H9 (cell line): ENCODE measurements at regions not wholly inside any gene's neighbourhood (a gene's known extent, or its start where the extent isn't known, plus 50 kb on each side); places are given as distances from the start of the nearest gene placed in this dataset.

Source experiments
- DNase-seq: peaks from one replicate; pipeline ENCODE4 v3.0.0-alpha.2; 2017
- H2AFZ ChIP-seq: one replicate; pipeline ENCODE4 v1.6.1; 2013; ENCODE audit warnings: mild to moderate bottlenecking, low read length, control low read depth, moderate library complexity
- H2AK5ac ChIP-seq: 2 replicates; pipeline ENCODE4 v1.6.1; 2013; ENCODE audit warnings: low read length, control low read depth, mixed read lengths; ENCODE audit not compliant: insufficient read length
- H2BK120ac ChIP-seq: one replicate; pipeline ENCODE4 v1.6.1; 2013; ENCODE audit warnings: low read depth, mild to moderate bottlenecking, low read length, control low read depth, inconsistent platforms; ENCODE audit not compliant: poor library complexity, severe bottlenecking
- H2BK12ac ChIP-seq: 2 replicates; pipeline ENCODE4 v1.6.1; 2013; ENCODE audit warnings: low read length, control low read depth, mixed read lengths, low read depth; ENCODE audit not compliant: insufficient read length
- H2BK15ac ChIP-seq: 2 replicates; pipeline ENCODE4 v1.6.1; 2013; ENCODE audit warnings: low read depth, low read length, control low read depth
- H2BK20ac ChIP-seq: one replicate; pipeline ENCODE4 v1.6.1; 2013; ENCODE audit warnings: low read depth, mild to moderate bottlenecking, low read length, control low read depth, inconsistent platforms; ENCODE audit not compliant: poor library complexity, severe bottlenecking
- H2BK5ac ChIP-seq: 2 replicates; pipeline ENCODE4 v1.6.1; 2013; ENCODE audit warnings: low read length, control low read depth, mixed read lengths; ENCODE audit not compliant: insufficient read length
- H3K14ac ChIP-seq: 2 replicates; pipeline ENCODE4 v1.6.1; 2013; ENCODE audit warnings: low read length, control low read depth; ENCODE audit not compliant: insufficient read depth
- H3K18ac ChIP-seq: 2 replicates; pipeline ENCODE4 v1.6.1; 2013; ENCODE audit warnings: low read depth, mild to moderate bottlenecking, mixed read lengths, low read length, control low read depth; ENCODE audit not compliant: insufficient read length
- H3K23ac ChIP-seq: 2 replicates; pipeline ENCODE4 v1.6.1; 2013; ENCODE audit warnings: low read length, control low read depth, mixed read lengths, low read depth; ENCODE audit not compliant: insufficient read length
- H3K23me2 ChIP-seq: 2 replicates; pipeline ENCODE4 v1.6.1; 2013; ENCODE audit warnings: low read depth, mild to moderate bottlenecking, mixed read lengths, low read length, control low read depth; ENCODE audit not compliant: insufficient read length, poor library complexity, severe bottlenecking
- H3K27ac ChIP-seq: 2 replicates; pipeline ENCODE4 v1.5.1; 2013; ENCODE audit warnings: low read length, control low read depth, mixed read lengths, low read depth; ENCODE audit not compliant: insufficient read length
- H3K27me3 ChIP-seq: 2 replicates; pipeline ENCODE4 v1.6.1; 2013; ENCODE audit warnings: low read length, control low read depth, inconsistent platforms; ENCODE audit not compliant: insufficient read depth
- H3K4ac ChIP-seq: 2 replicates; pipeline ENCODE4 v1.6.1; 2013; ENCODE audit warnings: low read depth, mild to moderate bottlenecking, control low read depth, inconsistent platforms, low read length, moderate library complexity
- H3K4me1 ChIP-seq: 2 replicates; pipeline ENCODE4 v1.6.1; 2013; ENCODE audit warnings: low read length, control low read depth, inconsistent platforms; ENCODE audit not compliant: insufficient read depth
- H3K4me2 ChIP-seq: 2 replicates; pipeline ENCODE4 v1.6.1; 2013; ENCODE audit warnings: low read length, control low read depth, mixed read lengths; ENCODE audit not compliant: insufficient read length, insufficient read depth
- H3K56ac ChIP-seq: 2 replicates; pipeline ENCODE4 v1.6.1; 2013; ENCODE audit warnings: low read depth, mild to moderate bottlenecking, mixed read lengths, low read length, control low read depth; ENCODE audit not compliant: insufficient read length
- H3K79me1 ChIP-seq: 2 replicates; pipeline ENCODE4 v1.6.1; 2013; ENCODE audit warnings: low read depth, mild to moderate bottlenecking, moderate library complexity, low read length, control low read depth, inconsistent platforms; ENCODE audit not compliant: insufficient read depth, poor library complexity, severe bottlenecking
- H3K79me2 ChIP-seq: 2 replicates; pipeline ENCODE4 v1.6.1; 2013; ENCODE audit warnings: low read length, control low read depth, inconsistent platforms; ENCODE audit not compliant: insufficient read depth
- H3K9ac ChIP-seq: 2 replicates; pipeline ENCODE4 v1.6.1; 2013; ENCODE audit warnings: low read length, control low read depth, mixed read lengths; ENCODE audit not compliant: insufficient read length; ENCODE audit errors: extremely low read depth
- H3K9me3 ChIP-seq: one replicate; pipeline ENCODE4 v1.6.1; 2013; ENCODE audit warnings: low read depth, low read length, inconsistent platforms; ENCODE audit not compliant: control insufficient read depth
- H3T11ph ChIP-seq: one replicate; pipeline ENCODE4 v1.6.1; 2013; ENCODE audit warnings: mild to moderate bottlenecking, low read length, control low read depth, inconsistent platforms
- H4K20me1 ChIP-seq: one replicate; pipeline ENCODE4 v1.6.1; 2013; ENCODE audit not compliant: control insufficient read depth, insufficient read length, insufficient read depth
- H4K5ac ChIP-seq: 2 replicates; pipeline ENCODE4 v1.6.1; 2013; ENCODE audit warnings: low read depth, mild to moderate bottlenecking, mixed read lengths, low read length, control low read depth; ENCODE audit not compliant: insufficient read length
- H4K8ac ChIP-seq: replicated peaks from 2 replicates; pipeline ENCODE4 v1.6.1; 2013; ENCODE audit warnings: low read length, control low read depth, mixed read lengths, low read depth; ENCODE audit not compliant: insufficient read length
- H4K91ac ChIP-seq: 2 replicates; pipeline ENCODE4 v1.6.1; 2013; ENCODE audit warnings: low read depth, mild to moderate bottlenecking, moderate library complexity, mixed read lengths, low read length, control low read depth; ENCODE audit not compliant: insufficient read length
- H3K27ac Mint-ChIP-seq, 3 experiments: 2 replicates in 2 of 3; 3 replicates in 1 of 3; pipeline ENCODE4 v1.8.0; 2020 to 2021; ENCODE audit warnings: mixed read lengths in 3 of 3, mild to moderate bottlenecking in 1 of 3, moderate library complexity in 1 of 3
- H3K27me3 Mint-ChIP-seq: 2 replicates; pipeline ENCODE4 v1.8.0; 2021; ENCODE audit warnings: low read depth, mild to moderate bottlenecking, moderate library complexity, mixed read lengths
- H3K36me3 Mint-ChIP-seq, 3 experiments: 2 replicates in 2 of 3; 3 replicates in 1 of 3; pipeline ENCODE4 v1.8.0; 2020 to 2021; ENCODE audit warnings: low read depth in 3 of 3, mixed read lengths in 3 of 3; ENCODE audit not compliant: insufficient read depth in 1 of 3
- H3K4me1 Mint-ChIP-seq, 2 experiments: 2 replicates each; pipeline ENCODE4 v1.8.0; 2020; ENCODE audit warnings: mixed read lengths in 2 of 2
- H3K4me3 Mint-ChIP-seq, 2 experiments: 2 replicates in 1 of 2; 3 replicates in 1 of 2; pipeline ENCODE4 v1.8.0; 2020 to 2021; ENCODE audit warnings: mild to moderate bottlenecking in 2 of 2, mixed read lengths in 2 of 2, moderate library complexity in 1 of 2
- H3K9me3 Mint-ChIP-seq, 2 experiments: 2 replicates in 1 of 2; 3 replicates in 1 of 2; pipeline ENCODE4 v1.8.0; 2020; ENCODE audit warnings: mild to moderate bottlenecking in 2 of 2, mixed read lengths in 2 of 2, moderate library complexity in 1 of 2
- WGBS: extraction: QIAGEN DNeasy Blood & Tissue Kit; methylation state at CpG from one replicate; pipeline ENCODE4 v1.1.7; 2013; ENCODE audit warnings: missing lambda C conversion rate, low lambda C conversion rate, mixed read lengths; ENCODE audit not compliant: insufficient read length; ENCODE audit errors: extremely low coverage; 5-methylcytosine and 5-hydroxymethylcytosine counted together
- TF ChIP-seq, protein P1 (sequence below): fragments of 200-600 bp; sonication (generic); conservative IDR thresholded peaks from 3 replicates; pipeline ENCODE4 v1.8.0; 2021; ENCODE audit warnings: antibody characterized with exemption, mild to moderate bottlenecking

DNA sequence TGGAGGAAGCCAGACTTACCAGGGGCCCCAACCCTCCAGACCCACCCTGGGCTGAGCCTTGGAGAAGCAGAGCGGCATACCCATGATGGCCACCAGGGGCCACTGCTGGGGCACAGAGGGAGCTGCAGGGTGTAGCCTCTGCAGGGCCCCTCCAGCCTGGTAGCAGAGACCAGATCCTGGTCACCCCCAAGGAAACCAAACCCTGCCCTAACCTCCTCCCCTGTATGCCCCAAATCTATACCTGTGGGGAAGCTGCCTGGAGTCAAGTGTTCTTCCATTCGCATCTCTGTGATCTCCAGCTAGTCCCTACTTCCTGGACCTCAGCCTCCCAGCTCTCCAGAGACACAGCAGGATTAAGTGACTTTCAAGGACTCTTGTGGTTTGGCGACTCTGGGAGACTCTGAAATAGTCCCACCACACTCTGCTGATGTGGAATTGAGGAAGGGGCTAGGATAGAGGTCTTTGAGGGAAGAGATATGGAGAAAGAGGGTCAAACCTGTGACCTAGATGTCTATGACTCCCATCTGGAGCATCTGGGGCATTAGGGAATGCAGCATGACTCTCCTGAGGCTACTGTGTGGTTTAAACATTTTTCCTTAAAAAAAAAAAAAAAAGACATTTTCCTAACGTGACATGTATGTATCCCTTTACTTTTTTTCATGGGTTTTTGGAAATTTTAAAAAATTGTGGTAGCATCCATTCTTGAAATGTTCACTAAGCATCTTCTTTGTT, 119.2 kb upstream of the IPO9 start:
- peaks cover 0 to 4% (median 0%) of the 10 kb centered on the region in 3 experiments; a peak in 3 of 7 replicates for H3K36me3 Mint-ChIP-seq
- H3K4ac ChIP-seq = no peak overlapping the region
- H2BK15ac ChIP-seq = no peak overlapping the region
- no peak overlapping the region for H4K91ac ChIP-seq
- H3K79me2 ChIP-seq = no peaks in the 10 kb centered on the region
- H2AK5ac ChIP-seq = no peak overlapping the region
- no peak overlapping the region for H3K18ac ChIP-seq
- no peaks in the 10 kb centered on the region for H3K27me3 ChIP-seq
- no peaks in the 10 kb centered on the region for H3K79me1 ChIP-seq
- H2BK12ac ChIP-seq = no peak overlapping the region
- H3K23me2 ChIP-seq = no peaks in the 10 kb centered on the region
- no peak overlapping the region for H3K56ac ChIP-seq
- no peak overlapping the region for H3K9ac ChIP-seq
- H3T11ph ChIP-seq = no peak overlapping the region
- H3K27me3 Mint-ChIP-seq = peaks cover 2% of the 10 kb centered on the region; the same call in 1 of the 2 replicates
- TF ChIP-seq, protein P1, sequence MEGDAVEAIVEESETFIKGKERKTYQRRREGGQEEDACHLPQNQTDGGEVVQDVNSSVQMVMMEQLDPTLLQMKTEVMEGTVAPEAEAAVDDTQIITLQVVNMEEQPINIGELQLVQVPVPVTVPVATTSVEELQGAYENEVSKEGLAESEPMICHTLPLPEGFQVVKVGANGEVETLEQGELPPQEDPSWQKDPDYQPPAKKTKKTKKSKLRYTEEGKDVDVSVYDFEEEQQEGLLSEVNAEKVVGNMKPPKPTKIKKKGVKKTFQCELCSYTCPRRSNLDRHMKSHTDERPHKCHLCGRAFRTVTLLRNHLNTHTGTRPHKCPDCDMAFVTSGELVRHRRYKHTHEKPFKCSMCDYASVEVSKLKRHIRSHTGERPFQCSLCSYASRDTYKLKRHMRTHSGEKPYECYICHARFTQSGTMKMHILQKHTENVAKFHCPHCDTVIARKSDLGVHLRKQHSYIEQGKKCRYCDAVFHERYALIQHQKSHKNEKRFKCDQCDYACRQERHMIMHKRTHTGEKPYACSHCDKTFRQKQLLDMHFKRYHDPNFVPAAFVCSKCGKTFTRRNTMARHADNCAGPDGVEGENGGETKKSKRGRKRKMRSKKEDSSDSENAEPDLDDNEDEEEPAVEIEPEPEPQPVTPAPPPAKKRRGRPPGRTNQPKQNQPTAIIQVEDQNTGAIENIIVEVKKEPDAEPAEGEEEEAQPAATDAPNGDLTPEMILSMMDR = peak; percentile 97
- H4K20me1 ChIP-seq = no peaks in the 10 kb centered on the region
- no peak overlapping the region for H2BK20ac ChIP-seq
- 0 out of 7 replicates have a peak overlapping the region, but pooled peaks of 1 of the 3 experiments have one; percentile 25 for H3K27ac Mint-ChIP-seq
- no peak overlapping the region; the same call in 1 of the 2 replicates for H3K14ac ChIP-seq
- H4K8ac ChIP-seq = no peak overlapping the region
- no peak overlapping the region for H4K5ac ChIP-seq
- H3K4me1 Mint-ChIP-seq = peaks cover 25 to 32% of the 10 kb centered on the region in 2 experiments
- no peak overlapping the region for H2AFZ ChIP-seq
- H3K4me3 Mint-ChIP-seq = no peak overlapping the region
- no peaks in the 10 kb centered on the region for H3K9me3 ChIP-seq
- H3K23ac ChIP-seq = no peak overlapping the region
- no peak overlapping the region for H2BK120ac ChIP-seq
- H3K4me1 ChIP-seq = no peaks in the 10 kb centered on the region; the same call in none of the 2 replicates
- peak; percentile 84 for DNase-seq
- no peak overlapping the region for H2BK5ac ChIP-seq
- WGBS = no CpG with 5 or more reads among the region's 4 CpGs
- H3K27ac ChIP-seq = no peak overlapping the region
- no peaks in the 10 kb centered on the region for H3K9me3 Mint-ChIP-seq
- no peak overlapping the region for H3K4me2 ChIP-seq
